H1 (cell line): ENCODE measurements at regions not wholly inside any gene's neighbourhood (a gene's known extent, or its start where the extent isn't known, plus 50 kb on each side); places are given as distances from the start of the nearest gene placed in this dataset.

Experiments used
- CTCF ChIA-PET: fragments of 300-600 bp; sonication (Branson Sonifier 250); formaldehyde crosslinking; loops from one replicate; lab custom pipeline; 2021; ENCODE audit not compliant: partially characterized antibody; lab: Charles Lee
- POLR2A ChIA-PET: fragments of 300-600 bp; sonication (Branson Sonifier 250); formaldehyde crosslinking; loops from one replicate; lab custom pipeline; 2021; ENCODE audit warnings: inconsistent platforms; ENCODE audit not compliant: partially characterized antibody; lab: Charles Lee
- DNase-seq, 2 experiments: peaks; one replicate each; pipeline versions ENCODE4 v3.0.0 to v3.0.0-alpha.2; 2010 to 2022; ENCODE audit warnings: low spot score in 2 of 2, low read depth in 1 of 2, mixed read lengths in 1 of 2
- FAIRE-seq: peaks from 2 replicates; lab custom pipeline; 2011; peaks lifted over from hg19 to GRCh38; lab: Jason Lieb, UNC
- H2AFZ ChIP-seq: 2 replicates; pipeline ENCODE4 v1.8.1; 2012; ENCODE audit warnings: low read length, inconsistent platforms
- H2AK5ac ChIP-seq: 2 replicates; pipeline ENCODE4 v1.6.1; 2013; ENCODE audit warnings: low read depth, low read length
- H2BK120ac ChIP-seq: replicated peaks from 2 replicates; pipeline ENCODE3; 2013; ENCODE audit warnings: low read depth, low read length, inconsistent platforms
- H2BK12ac ChIP-seq: 2 replicates; pipeline ENCODE4 v1.6.1; 2013; ENCODE audit warnings: low read depth, low read length
- H2BK15ac ChIP-seq: 2 replicates; pipeline ENCODE4 v1.6.1; 2013; ENCODE audit warnings: low read length
- H2BK20ac ChIP-seq: 2 replicates; pipeline ENCODE4 v1.6.1; 2013; ENCODE audit warnings: low read length
- H2BK5ac ChIP-seq: 2 replicates; pipeline ENCODE4 v1.6.1; 2013; ENCODE audit warnings: low read depth, low read length
- H3K14ac ChIP-seq: 2 replicates; pipeline ENCODE4 v1.6.1; 2013; ENCODE audit warnings: inconsistent platforms; ENCODE audit not compliant: insufficient read length
- H3K18ac ChIP-seq: 2 replicates; pipeline ENCODE4 v1.6.1; 2013; ENCODE audit warnings: low read length; ENCODE audit errors: extremely low read depth
- H3K23ac ChIP-seq: 2 replicates; pipeline ENCODE4 v1.6.1; 2013; ENCODE audit warnings: inconsistent platforms; ENCODE audit not compliant: insufficient read length
- H3K23me2 ChIP-seq: 2 replicates; pipeline ENCODE4 v1.6.1; 2013; ENCODE audit warnings: low read depth, low read length
- H3K27ac ChIP-seq: 2 replicates; pipeline ENCODE4 v1.6.1; 2011; ENCODE audit warnings: low read depth, low read length, inconsistent platforms
- H3K27me3 ChIP-seq, 4 experiments: replicated peaks in 1 of 4; 1 replicate in 1 of 4; 2 replicates in 3 of 4; pipeline versions ENCODE4 v1.6.1 to v1.8.1; 2011 to 2013; ENCODE audit warnings: low read length in 3 of 4, mild to moderate bottlenecking in 3 of 4, inconsistent platforms in 2 of 4, mixed read lengths in 2 of 4, moderate library complexity in 1 of 4; ENCODE audit not compliant: control insufficient read depth in 3 of 4, insufficient read depth in 3 of 4; ENCODE audit errors: extremely low read depth in 1 of 4
- H3K36me3 ChIP-seq, 4 experiments: 2 replicates each; pipeline versions ENCODE4 v1.6.1 to v1.8.1; 2011 to 2013; ENCODE audit warnings: mild to moderate bottlenecking in 4 of 4, low read length in 3 of 4, moderate library complexity in 2 of 4, control low read depth in 1 of 4, inconsistent platforms in 1 of 4; ENCODE audit not compliant: insufficient read depth in 4 of 4, control insufficient read depth in 2 of 4
- H3K4ac ChIP-seq: replicated peaks from 2 replicates; pipeline ENCODE3; 2013; ENCODE audit warnings: low read length, low read depth, mixed read lengths, inconsistent platforms; ENCODE audit not compliant: insufficient read length
- H3K4me1 ChIP-seq, 4 experiments: replicated peaks in 1 of 4; 1 replicate in 1 of 4; 2 replicates in 3 of 4; pipeline versions ENCODE4 v1.6.1 to v1.8.1; 2011 to 2013; ENCODE audit warnings: low read length in 3 of 4, inconsistent platforms in 2 of 4, mixed read lengths in 1 of 4; ENCODE audit not compliant: insufficient read depth in 4 of 4, control insufficient read depth in 3 of 4
- H3K4me2 ChIP-seq, 2 experiments: 2 replicates each; pipeline versions ENCODE4 v1.6.1 to v1.8.1; 2011 to 2013; ENCODE audit warnings: low read depth in 2 of 2, low read length in 2 of 2, control low read depth in 1 of 2, inconsistent platforms in 1 of 2, mild to moderate bottlenecking in 1 of 2; ENCODE audit not compliant: insufficient read depth in 1 of 2
- H3K4me3 ChIP-seq, 4 experiments: fragments of 200-600, 300-600 bp in 1 of 4; sonication (generic), shearing (Covaris generic), sonication (Bioruptor Twin) in 1 of 4; 2 replicates each; pipeline versions ENCODE4 v1.5.1 to v1.8.1; 2011 to 2016; ENCODE audit warnings: low read length in 4 of 4, low read depth in 3 of 4, control low read depth in 2 of 4, inconsistent platforms in 2 of 4, mild to moderate bottlenecking in 2 of 4, mixed read lengths in 1 of 4, moderate library complexity in 1 of 4; ENCODE audit not compliant: insufficient read depth in 2 of 4; ENCODE audit errors: extremely low read depth in 1 of 4
- H3K56ac ChIP-seq: replicated peaks from 2 replicates; pipeline ENCODE3; 2013; ENCODE audit warnings: low read depth, mild to moderate bottlenecking, mixed read lengths, low read length, inconsistent platforms; ENCODE audit not compliant: insufficient read length
- H3K79me1 ChIP-seq: 2 replicates; pipeline ENCODE4 v1.6.1; 2013; ENCODE audit warnings: low read depth, low read length, control low read depth
- H3K79me2 ChIP-seq, 2 experiments: 2 replicates each; pipeline versions ENCODE4 v1.6.1 to v1.8.1; 2012 to 2013; ENCODE audit warnings: low read length in 2 of 2, mild to moderate bottlenecking in 2 of 2, inconsistent platforms in 1 of 2; ENCODE audit not compliant: insufficient read depth in 2 of 2, control insufficient read depth in 1 of 2
- H3K9ac ChIP-seq, 4 experiments: replicated peaks in 1 of 4; 1 replicate in 1 of 4; 2 replicates in 3 of 4; pipeline versions ENCODE4 v1.6.1 to v1.8.1; 2011 to 2013; ENCODE audit warnings: low read depth in 3 of 4, low read length in 3 of 4, control low read depth in 2 of 4, mild to moderate bottlenecking in 2 of 4, moderate library complexity in 2 of 4, inconsistent platforms in 1 of 4; ENCODE audit errors: extremely low read depth in 1 of 4
- H3K9me3 ChIP-seq, 2 experiments: 2 replicates each; pipeline versions ENCODE4 v1.6.1 to v1.8.1; 2012 to 2013; ENCODE audit warnings: mild to moderate bottlenecking in 2 of 2, moderate library complexity in 2 of 2, control low read depth in 1 of 2, inconsistent platforms in 1 of 2, low read depth in 1 of 2, low read length in 1 of 2, mixed read lengths in 1 of 2; ENCODE audit not compliant: insufficient read depth in 2 of 2
- H4K20me1 ChIP-seq, 2 experiments: replicated peaks in 1 of 2; 2 replicates each; pipeline versions ENCODE3 to v1.8.1; 2011 to 2013; ENCODE audit warnings: inconsistent platforms in 2 of 2, low read length in 2 of 2, mild to moderate bottlenecking in 1 of 2; ENCODE audit not compliant: insufficient read depth in 2 of 2, control insufficient read depth in 1 of 2
- H4K5ac ChIP-seq: 2 replicates; pipeline ENCODE4 v1.6.1; 2013; ENCODE audit warnings: low read length, low read depth, mixed read lengths, inconsistent platforms; ENCODE audit not compliant: insufficient read length
- H4K8ac ChIP-seq: 2 replicates; pipeline ENCODE4 v1.8.0; 2013; ENCODE audit warnings: mild to moderate bottlenecking, moderate library complexity, low read length, inconsistent platforms; ENCODE audit not compliant: insufficient read depth; ENCODE audit errors: extremely low read depth
- H4K91ac ChIP-seq: replicated peaks from 2 replicates; pipeline ENCODE3; 2013; ENCODE audit warnings: low read length, mixed read lengths, inconsistent platforms; ENCODE audit not compliant: insufficient read length
- TAF1 ChIP-seq: IDR thresholded peaks from 2 replicates; pipeline ENCODE4 v1.6.1; 2011; ENCODE audit warnings: mild to moderate bottlenecking, low read depth, low read length
- WGBS, 2 experiments: shearing (Covaris generic) in 1 of 2; methylation state at CpG; one replicate each; pipeline versions ENCODE4 v1.1.6 to v1.1.7; 2013 to 2015; ENCODE audit warnings: low lambda C conversion rate in 2 of 2, mixed read lengths in 2 of 2, inconsistent platforms in 1 of 2, low coverage in 1 of 2, missing lambda C conversion rate in 1 of 2; ENCODE audit not compliant: insufficient replicate concordance in 2 of 2, insufficient coverage in 1 of 2, insufficient read length in 1 of 2; ENCODE audit errors: extremely low coverage in 1 of 2, missing lambda C conversion rate in 1 of 2; 5-methylcytosine and 5-hydroxymethylcytosine counted together

DNA sequence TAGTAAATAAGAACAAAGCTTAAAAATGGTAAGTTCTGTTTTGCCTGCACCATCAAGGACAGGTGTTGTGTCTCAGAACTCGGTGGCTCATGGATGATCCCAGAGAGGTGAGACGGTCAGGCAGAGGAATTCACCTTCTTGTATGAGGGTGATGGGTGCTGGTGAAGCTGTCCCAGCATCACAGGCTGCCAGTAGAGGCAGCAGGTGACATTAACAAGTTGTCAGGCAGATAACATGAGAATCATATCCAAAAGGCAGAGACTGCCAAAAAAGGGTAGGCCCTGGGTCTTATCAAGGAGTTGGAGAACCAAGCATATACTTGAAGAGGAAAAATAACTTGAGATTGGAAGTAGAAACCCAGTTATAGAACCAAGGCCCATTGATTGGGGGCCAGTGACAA lies 437.8 kb downstream of the DYNC2H1 start:
- no peak for FAIRE-seq
- CTCF ChIA-PET = interaction anchor here (4.5 kb wide), 1 partner anchor 10 kb away, joined by 44 read pairs; no protein-coding TSS in a partner anchor
- TF ChIP-seq TAF1 = no peak

More for the DNA sequence above, 437.8 kb downstream of the DYNC2H1 start:
- Histone ChIP-seq H3K9me3 (peaks cover 2 to 4% of the 10 kb centered on the region in 2 experiments; a peak in 1 of 4 replicates), H2BK120ac (no peak overlapping the region), H3K4me3 (no peak overlapping the region), H4K20me1 (no peaks in the 10 kb centered on the region), H4K8ac (no peak overlapping the region), H3K79me1 (no peaks in the 10 kb centered on the region; the same call in 1 of the 2 replicates), H3K4ac (no peak overlapping the region), H2AFZ (no peak overlapping the region), H2AK5ac (no peak overlapping the region), H2BK5ac (no peak overlapping the region), H3K27me3 (no peaks in the 10 kb centered on the region), H3K4me2 (no peak overlapping the region), H4K91ac (no peak overlapping the region), H3K79me2 (no peaks in the 10 kb centered on the region), H3K23me2 (0 out of 2 replicates have a peak, but pooled peaks cover under 1% of the 10 kb centered on the region), H3K27ac (no peak overlapping the region), H3K9ac (no peak overlapping the region), H2BK15ac (no peak overlapping the region), H2BK12ac (no peak overlapping the region), H3K23ac (no peak overlapping the region), H4K5ac (no peak overlapping the region), H3K14ac (no peak overlapping the region), H3K4me1 (no peaks in the 10 kb centered on the region), H3K56ac (no peak overlapping the region), H2BK20ac (no peak overlapping the region), H3K36me3 (no peaks in the 10 kb centered on the region), H3K18ac (no peak overlapping the region)
- POLR2A ChIA-PET = no interaction called here
- WGBS, 2 experiments = 92% methylated on average over 2 of the region's 2 CpGs; no CpG with 5 or more reads in 1 of the 2 experiments
- DNase-seq = no peak
